ENCODE measurements at regions not wholly inside any gene's neighbourhood (a gene's known extent, or its start where the extent isn't known, plus 50 kb on each side); places are given as distances from the start of the nearest gene placed in this dataset.

- Histone ChIP-seq H3K4me3 (ENCODE audit: low read depth, low read length) (no peak overlapping the region), H3K9me3 (ENCODE audit: control insufficient read depth, insufficient read depth, low read depth, low read length) (no peaks in the 10 kb centered on the region), H3K4me1 (ENCODE audit: control insufficient read depth, insufficient read depth, low read length) (no peaks in the 10 kb centered on the region), H3K36me3 (ENCODE audit: control insufficient read depth in 2 of 2, insufficient read depth in 1 of 2, low read length in 2 of 2) (no peaks in the 10 kb centered on the region), H3K27ac (ENCODE audit: extremely low read depth, low read depth, low read length) (no peak overlapping the region)
- ChIA-PET CTCF (interaction anchor here (0.5 kb wide), 1 partner anchor 132 kb away, joined by 3 read pairs; no protein-coding TSS in a partner anchor), POLR2A (no interaction called here)
- TF ChIP-seq KLF16 (tag by site-specific recombination; IDR thresholded peaks at IDR 0.05) (no peak), ZNF776 (tag by site-specific recombination; IDR thresholded peaks at IDR 0.05; ENCODE audit: borderline replicate concordance) (no peak), ZXDB (tag by site-specific recombination; IDR thresholded peaks at IDR 0.05) (no peak), ZNF677 (tag by site-specific recombination; IDR thresholded peaks at IDR 0.05) (no peak), PRDM1 (tag by site-specific recombination; IDR thresholded peaks at IDR 0.05) (no peak), ZNF585B (tag by site-specific recombination; IDR thresholded peaks at IDR 0.05) (no peak), ZSCAN18 (tag by site-specific recombination; IDR thresholded peaks at IDR 0.05) (no peak), ZNF785 (tag by site-specific recombination; IDR thresholded peaks at IDR 0.05) (no peak), ZSCAN16 (tag by site-specific recombination; IDR thresholded peaks at IDR 0.05) (no peak), TRIM28 (IDR thresholded peaks at IDR 0.05; ENCODE audit: borderline replicate concordance, low read length) (no peak), YY2 (tag by site-specific recombination; IDR thresholded peaks at IDR 0.05) (no peak), CTCF (tag by site-specific recombination; IDR thresholded peaks at IDR 0.05) (no peak)
- TF ChIP-seq, protein P1, sequence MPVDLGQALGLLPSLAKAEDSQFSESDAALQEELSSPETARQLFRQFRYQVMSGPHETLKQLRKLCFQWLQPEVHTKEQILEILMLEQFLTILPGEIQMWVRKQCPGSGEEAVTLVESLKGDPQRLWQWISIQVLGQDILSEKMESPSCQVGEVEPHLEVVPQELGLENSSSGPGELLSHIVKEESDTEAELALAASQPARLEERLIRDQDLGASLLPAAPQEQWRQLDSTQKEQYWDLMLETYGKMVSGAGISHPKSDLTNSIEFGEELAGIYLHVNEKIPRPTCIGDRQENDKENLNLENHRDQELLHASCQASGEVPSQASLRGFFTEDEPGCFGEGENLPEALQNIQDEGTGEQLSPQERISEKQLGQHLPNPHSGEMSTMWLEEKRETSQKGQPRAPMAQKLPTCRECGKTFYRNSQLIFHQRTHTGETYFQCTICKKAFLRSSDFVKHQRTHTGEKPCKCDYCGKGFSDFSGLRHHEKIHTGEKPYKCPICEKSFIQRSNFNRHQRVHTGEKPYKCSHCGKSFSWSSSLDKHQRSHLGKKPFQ (tag by site-specific recombination; IDR thresholded peaks at IDR 0.05): no peak
- TF ChIP-seq, protein P2, sequence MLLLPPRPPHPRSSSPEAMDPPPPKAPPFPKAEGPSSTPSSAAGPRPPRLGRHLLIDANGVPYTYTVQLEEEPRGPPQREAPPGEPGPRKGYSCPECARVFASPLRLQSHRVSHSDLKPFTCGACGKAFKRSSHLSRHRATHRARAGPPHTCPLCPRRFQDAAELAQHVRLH (tag by site-specific recombination; IDR thresholded peaks at IDR 0.05): no peak
Observed at GRCh38 chr2:53572696-53573095, 194.9 kb upstream of the CHAC2 start.

DNA sequence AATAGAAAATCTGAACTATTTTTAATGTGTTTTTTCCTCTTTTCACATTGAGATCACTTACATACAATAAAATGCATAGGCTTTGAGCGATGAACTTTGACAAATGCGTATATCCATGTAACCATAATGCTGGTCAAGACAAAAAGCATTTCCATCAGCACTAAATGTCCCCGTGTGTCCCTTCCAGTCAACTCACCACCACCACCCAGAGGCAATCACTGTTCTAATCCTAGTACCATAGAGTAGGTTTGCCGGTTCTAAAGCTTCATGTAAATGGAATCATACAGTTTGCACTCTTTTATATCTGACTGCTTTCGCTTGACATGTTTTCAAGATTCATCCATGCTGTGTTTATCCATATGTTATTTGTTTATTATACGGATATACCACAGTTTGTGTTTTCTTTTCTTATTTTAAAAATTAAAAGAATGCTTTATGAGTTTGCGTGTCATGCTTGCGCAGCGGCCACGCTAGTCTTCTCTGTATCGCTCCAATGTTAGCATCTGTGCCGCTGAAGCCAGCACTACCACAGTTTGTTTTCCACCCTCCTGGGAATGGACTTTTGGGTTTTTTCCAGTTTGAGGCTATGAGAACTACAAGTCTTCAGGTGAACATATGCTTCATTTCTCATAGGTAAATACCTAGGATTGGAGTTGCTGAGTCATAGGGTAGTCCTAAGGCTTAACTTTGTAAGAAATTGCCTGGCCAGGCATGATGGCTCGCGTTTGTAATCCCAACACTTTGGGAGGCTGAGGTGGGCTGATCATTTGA is 197.5 kb upstream of the CHAC2 start:
- H3K36me3 ChIP-seq (ENCODE audit: control insufficient read depth in 2 of 2, insufficient read depth in 1 of 2, low read length in 2 of 2): no peaks in the 10 kb centered on the region
- no peak overlapping the region for H3K4me3 ChIP-seq (ENCODE audit: low read depth, low read length)
- TF ChIP-seq ZNF549 (tag by site-specific recombination; IDR thresholded peaks at IDR 0.05) (no peak), ZNF221 (tag by site-specific recombination; IDR thresholded peaks at IDR 0.05; ENCODE audit: borderline replicate concordance) (no peak), SALL2 (tag by site-specific recombination; IDR thresholded peaks at IDR 0.05; ENCODE audit: borderline replicate concordance) (no peak)
- TF ChIP-seq, protein P3, sequence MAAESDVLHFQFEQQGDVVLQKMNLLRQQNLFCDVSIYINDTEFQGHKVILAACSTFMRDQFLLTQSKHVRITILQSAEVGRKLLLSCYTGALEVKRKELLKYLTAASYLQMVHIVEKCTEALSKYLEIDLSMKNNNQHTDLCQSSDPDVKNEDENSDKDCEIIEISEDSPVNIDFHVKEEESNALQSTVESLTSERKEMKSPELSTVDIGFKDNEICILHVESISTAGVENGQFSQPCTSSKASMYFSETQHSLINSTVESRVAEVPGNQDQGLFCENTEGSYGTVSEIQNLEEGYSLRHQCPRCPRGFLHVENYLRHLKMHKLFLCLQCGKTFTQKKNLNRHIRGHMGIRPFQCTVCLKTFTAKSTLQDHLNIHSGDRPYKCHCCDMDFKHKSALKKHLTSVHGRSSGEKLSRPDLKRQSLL (tag by site-specific recombination; IDR thresholded peaks at IDR 0.05): no peak
- H3K9me3 ChIP-seq (ENCODE audit: control insufficient read depth, insufficient read depth, low read depth, low read length): no peaks in the 10 kb centered on the region
- ChIA-PET POLR2A (interaction anchor here (0.6 to 0.7 kb wide), 2 partner anchors 167 to 221 kb away, joined by 3 to 6 read pairs; no protein-coding TSS in a partner anchor), CTCF (interaction anchor here (1.5 kb wide), 1 partner anchor 147 kb away, joined by 3 read pairs; no protein-coding TSS in a partner anchor)
- no peak overlapping the region for H3K27ac ChIP-seq (ENCODE audit: extremely low read depth, low read depth, low read length)
- no peaks in the 10 kb centered on the region for H3K4me1 ChIP-seq (ENCODE audit: control insufficient read depth, insufficient read depth, low read length)
